Astrocyte (in vitro differentiated cells and primary cell): ENCODE measurements at regions not wholly inside any gene's neighbourhood (a gene's known extent, or its start where the extent isn't known, plus 50 kb on each side); places are given as distances from the start of the nearest gene placed in this dataset.

Source experiments
- CTCF ChIP-seq: IDR thresholded peaks from 2 replicates; pipeline ENCODE4 v1.5.1; 2011; ENCODE audit warnings: low read depth, mild to moderate bottlenecking, inconsistent platforms, low read length, moderate library complexity; ENCODE audit not compliant: insufficient read depth
- EZH2 ChIP-seq: IDR thresholded peaks from 2 replicates; pipeline ENCODE4 v1.6.1; 2012; ENCODE audit warnings: mild to moderate bottlenecking, low read length, inconsistent platforms; ENCODE audit not compliant: insufficient read depth

- TF ChIP-seq CTCF, result no peak
- no peak for TF ChIP-seq EZH2
Observed at GRCh38 chr3:28912120-28912885, 368.6 kb upstream of the RBMS3 start.
